ENCODE measurements at regions not wholly inside any gene's neighbourhood (a gene's known extent, or its start where the extent isn't known, plus 50 kb on each side); places are given as distances from the start of the nearest gene placed in this dataset.

- no peak for TF ChIP-seq POLR2AphosphoS5 (IDR thresholded peaks at IDR 0.05; ENCODE audit: borderline replicate concordance, low read depth, low read length)
- no peak for TF ChIP-seq EZH2 (IDR thresholded peaks at IDR 0.05)
Measured at GRCh38 chr2:156125018-156125417, 207.5 kb downstream of the NR4A2 start.
